Progenitor cell of endocrine pancreas (in vitro differentiated cells): ENCODE measurements at regions not wholly inside any gene's neighbourhood (a gene's known extent, or its start where the extent isn't known, plus 50 kb on each side); places are given as distances from the start of the nearest gene placed in this dataset.

Source experiments
- DNase-seq: peaks from one replicate; pipeline ENCODE4 v3.0.0; 2021; ENCODE audit warnings: low spot score; ENCODE audit not compliant: unreplicated experiment
- H3K27ac Mint-ChIP-seq: 2 replicates; pipeline ENCODE4 v1.8.0; 2021; ENCODE audit warnings: mild to moderate bottlenecking, moderate library complexity, mixed read lengths
- H3K27me3 Mint-ChIP-seq: 2 replicates; pipeline ENCODE4 v1.8.0; 2021; ENCODE audit warnings: mixed read lengths
- H3K36me3 Mint-ChIP-seq: 2 replicates; pipeline ENCODE4 v1.8.0; 2022; ENCODE audit warnings: mixed read lengths; ENCODE audit not compliant: insufficient read depth
- H3K4me1 Mint-ChIP-seq: 2 replicates; pipeline ENCODE4 v1.8.0; 2021; ENCODE audit warnings: low read depth, mixed read lengths
- H3K4me3 Mint-ChIP-seq: 2 replicates; pipeline ENCODE4 v1.8.0; 2021; ENCODE audit warnings: low read depth, mild to moderate bottlenecking, moderate library complexity, mixed read lengths
- H3K9me3 Mint-ChIP-seq: 2 replicates; pipeline ENCODE4 v1.8.0; 2021; ENCODE audit warnings: low read depth, mixed read lengths
- TF ChIP-seq, protein P1 (sequence below): fragments of 200-600 bp; sonication (generic); IDR thresholded peaks from one replicate; pipeline ENCODE4 v1.5.0; 2021; ENCODE audit warnings: antibody characterized with exemption, mild to moderate bottlenecking; ENCODE audit not compliant: unreplicated experiment

DNA sequence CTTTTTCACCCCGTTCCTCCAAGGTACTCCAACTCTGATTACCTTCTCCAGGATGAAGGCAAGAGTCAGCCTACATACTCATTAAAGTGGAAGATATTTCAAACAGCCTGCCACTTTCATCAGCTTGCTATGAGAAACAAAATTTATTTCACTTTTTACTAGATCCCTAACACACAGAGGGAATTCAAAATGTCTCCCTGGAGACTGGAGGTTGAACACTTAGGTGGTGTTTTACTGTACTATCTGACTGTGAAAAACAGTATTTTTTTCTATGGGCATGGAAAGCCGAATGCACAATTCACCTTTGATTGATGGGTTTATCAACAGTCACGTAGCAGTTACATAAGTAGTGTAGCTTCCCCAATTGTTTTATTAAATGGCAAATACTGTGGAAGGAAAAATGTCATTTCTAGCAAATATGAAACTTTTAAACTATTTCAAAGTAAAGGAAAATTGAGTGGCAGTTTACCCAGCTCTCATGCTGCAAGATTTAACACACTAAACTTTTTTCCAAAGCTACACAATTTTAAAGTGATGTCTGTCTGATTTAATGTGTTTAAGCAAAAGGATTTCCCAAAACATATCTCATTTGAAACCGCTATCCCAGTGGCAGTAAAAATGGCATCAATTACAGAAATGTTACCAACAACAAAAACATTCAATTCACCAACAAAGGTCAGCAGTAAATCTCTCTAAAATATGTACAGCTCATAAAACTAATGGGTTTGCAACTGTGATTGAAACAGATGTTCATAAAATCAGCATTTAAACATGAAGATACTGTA, 125.0 kb upstream of the TLE4 start:
- no peak for DNase-seq
- H3K27ac Mint-ChIP-seq, result no peak overlapping the region
- H3K4me3 Mint-ChIP-seq, result no peak overlapping the region
- no peaks in the 10 kb centered on the region for H3K4me1 Mint-ChIP-seq
- H3K27me3 Mint-ChIP-seq, result no peaks in the 10 kb centered on the region
- no peaks in the 10 kb centered on the region for H3K9me3 Mint-ChIP-seq
- TF ChIP-seq, protein P1, sequence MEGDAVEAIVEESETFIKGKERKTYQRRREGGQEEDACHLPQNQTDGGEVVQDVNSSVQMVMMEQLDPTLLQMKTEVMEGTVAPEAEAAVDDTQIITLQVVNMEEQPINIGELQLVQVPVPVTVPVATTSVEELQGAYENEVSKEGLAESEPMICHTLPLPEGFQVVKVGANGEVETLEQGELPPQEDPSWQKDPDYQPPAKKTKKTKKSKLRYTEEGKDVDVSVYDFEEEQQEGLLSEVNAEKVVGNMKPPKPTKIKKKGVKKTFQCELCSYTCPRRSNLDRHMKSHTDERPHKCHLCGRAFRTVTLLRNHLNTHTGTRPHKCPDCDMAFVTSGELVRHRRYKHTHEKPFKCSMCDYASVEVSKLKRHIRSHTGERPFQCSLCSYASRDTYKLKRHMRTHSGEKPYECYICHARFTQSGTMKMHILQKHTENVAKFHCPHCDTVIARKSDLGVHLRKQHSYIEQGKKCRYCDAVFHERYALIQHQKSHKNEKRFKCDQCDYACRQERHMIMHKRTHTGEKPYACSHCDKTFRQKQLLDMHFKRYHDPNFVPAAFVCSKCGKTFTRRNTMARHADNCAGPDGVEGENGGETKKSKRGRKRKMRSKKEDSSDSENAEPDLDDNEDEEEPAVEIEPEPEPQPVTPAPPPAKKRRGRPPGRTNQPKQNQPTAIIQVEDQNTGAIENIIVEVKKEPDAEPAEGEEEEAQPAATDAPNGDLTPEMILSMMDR, result no peak
- no peaks in the 10 kb centered on the region for H3K36me3 Mint-ChIP-seq

DNA sequence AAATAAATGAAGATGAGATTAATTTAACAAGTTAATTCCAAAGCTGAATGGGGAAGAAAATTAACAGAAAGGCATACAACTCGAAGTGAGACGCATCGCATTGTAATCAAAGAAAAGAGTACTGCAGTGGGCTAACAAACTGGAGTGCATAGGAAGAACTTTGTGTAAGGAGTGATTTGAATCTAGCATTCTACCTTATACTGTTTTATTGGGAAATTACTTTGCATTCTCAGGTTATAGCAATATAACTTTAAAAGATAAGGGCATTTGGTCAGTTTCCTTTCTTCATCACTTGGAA, 124.5 kb upstream of the TLE4 start:
- H3K9me3 Mint-ChIP-seq, result peaks cover 1% of the 10 kb centered on the region
- TF ChIP-seq, protein P1, result no peak
- no peak for DNase-seq
- H3K4me1 Mint-ChIP-seq, result no peaks in the 10 kb centered on the region
- no peak overlapping the region for H3K4me3 Mint-ChIP-seq
- H3K36me3 Mint-ChIP-seq, result peaks cover under 1% of the 10 kb centered on the region
- no peak overlapping the region for H3K27ac Mint-ChIP-seq
- no peaks in the 10 kb centered on the region for H3K27me3 Mint-ChIP-seq

DNA sequence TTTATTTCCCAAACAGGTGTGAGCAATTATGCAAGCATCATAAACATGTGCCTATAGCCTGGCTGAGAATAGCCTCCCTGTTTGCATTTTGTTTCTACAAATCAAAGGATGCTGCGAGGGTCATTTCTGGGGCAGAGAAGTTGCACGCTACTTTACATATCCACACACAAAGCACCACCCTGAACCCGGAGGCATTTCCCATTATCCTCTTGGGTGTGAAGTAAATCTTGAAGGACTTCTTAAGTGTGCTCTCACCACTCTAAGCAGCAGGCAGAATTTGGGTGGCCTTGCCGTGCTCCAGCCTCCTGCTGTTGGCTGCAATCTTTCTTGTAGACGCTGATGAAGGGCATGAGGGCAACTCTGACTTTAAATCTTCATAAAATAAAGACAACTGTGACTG, 124.0 kb upstream of the TLE4 start:
- TF ChIP-seq, protein P1, result no peak
- Mint-ChIP-seq H3K9me3 (peaks cover 4% of the 10 kb centered on the region), H3K36me3 (peaks cover 3% of the 10 kb centered on the region), H3K27ac (no peak overlapping the region), H3K4me3 (no peak overlapping the region), H3K4me1 (no peaks in the 10 kb centered on the region), H3K27me3 (no peaks in the 10 kb centered on the region)
- no peak for DNase-seq

DNA sequence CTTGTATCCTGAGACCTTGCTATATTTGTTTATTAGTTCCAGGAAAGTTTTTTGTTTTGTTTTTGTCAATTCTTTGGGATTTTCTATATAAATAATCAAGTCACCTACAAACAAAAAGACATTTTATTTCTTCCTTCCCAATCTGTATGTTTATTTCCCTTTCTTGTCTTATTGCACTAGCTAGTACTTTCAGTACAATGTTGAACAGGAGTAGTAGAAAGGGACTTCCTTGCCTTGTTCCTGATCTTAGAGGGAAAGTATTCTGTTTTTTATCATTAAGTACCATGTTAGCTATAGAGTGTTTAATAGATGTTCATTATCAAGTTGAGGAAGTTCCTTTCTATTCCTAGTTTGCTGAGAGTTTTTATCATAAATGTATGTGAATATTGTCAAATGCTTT, 119.5 kb upstream of the TLE4 start:
- DNase-seq, result no peak
- Mint-ChIP-seq H3K4me3 (no peak overlapping the region), H3K9me3 (peaks cover 9% of the 10 kb centered on the region), H3K36me3 (peaks cover 3% of the 10 kb centered on the region), H3K4me1 (no peaks in the 10 kb centered on the region), H3K27ac (no peak overlapping the region), H3K27me3 (no peaks in the 10 kb centered on the region)
- TF ChIP-seq, protein P1, result no peak

DNA sequence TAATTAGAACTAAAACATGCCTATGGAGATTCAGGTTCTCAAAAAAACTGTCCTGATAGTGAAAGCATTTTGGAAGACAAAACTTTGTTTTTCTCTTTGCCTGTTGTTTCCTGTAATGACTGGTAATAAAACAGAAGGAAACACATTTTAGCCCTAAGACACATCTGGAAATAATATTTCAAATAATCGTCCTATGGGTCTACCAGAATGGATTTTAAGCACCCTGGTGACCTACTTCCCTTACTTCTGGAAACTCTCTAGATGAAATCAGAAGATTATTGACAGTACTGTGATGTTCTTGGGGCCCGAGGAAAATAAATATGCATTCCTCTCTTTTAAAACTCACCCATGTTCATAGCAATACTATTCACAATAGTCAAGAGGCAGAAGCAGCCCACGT, 110.1 kb upstream of the TLE4 start:
- peaks cover 5% of the 10 kb centered on the region for H3K27me3 Mint-ChIP-seq
- no peak for DNase-seq
- H3K27ac Mint-ChIP-seq, result no peak overlapping the region
- H3K4me1 Mint-ChIP-seq, result no peaks in the 10 kb centered on the region
- H3K36me3 Mint-ChIP-seq, result no peaks in the 10 kb centered on the region
- H3K9me3 Mint-ChIP-seq, result no peaks in the 10 kb centered on the region
- no peak overlapping the region for H3K4me3 Mint-ChIP-seq
- TF ChIP-seq, protein P1, result no peak
